ENCODE measurements at regions not wholly inside any gene's neighbourhood (a gene's known extent, or its start where the extent isn't known, plus 50 kb on each side); places are given as distances from the start of the nearest gene placed in this dataset.

- TF ChIP-seq CTCF (IDR thresholded peaks at IDR 0.05; ENCODE audit: insufficient read depth, low read depth, low read length) (no peak), EZH2 (IDR thresholded peaks at IDR 0.05; ENCODE audit: insufficient read depth, low read length) (no peak)
Measured at GRCh38 chrX:42128020-42128419, 204.7 kb upstream of the CASK start.
